Activated CD4-positive, alpha-beta memory T cell treated with anti-CD3 and anti-CD28 coated beads, Interleukin-2, amount 10 ng/mL, durations not matched to agents 7 days and 5 days (primary cell): ENCODE measurements at regions not wholly inside any gene's neighbourhood (a gene's known extent, or its start where the extent isn't known, plus 50 kb on each side); places are given as distances from the start of the nearest gene placed in this dataset.

Experiments used
- CTCF ChIA-PET: fragments of 350-600 bp; sonication (Branson Sonifier 250); formaldehyde crosslinking; loops from one replicate; lab custom pipeline; 2021; ENCODE audit warnings: antibody characterized with exemption, inconsistent platforms; lab: Charles Lee
- POLR2A ChIA-PET: fragments of 350-600 bp; sonication (Branson Sonifier 250); formaldehyde crosslinking; loops from one replicate; lab custom pipeline; 2021; ENCODE audit warnings: antibody characterized with exemption; lab: Charles Lee
- DNase-seq: peaks from one replicate; pipeline ENCODE4 v3.0.0-alpha.2; 2020
- H3K27ac Mint-ChIP-seq: one replicate; pipeline ENCODE4 v1.8.0; 2021; ENCODE audit warnings: mild to moderate bottlenecking, mixed read lengths
- H3K27me3 Mint-ChIP-seq: one replicate; pipeline ENCODE4 v1.8.0; 2021; ENCODE audit warnings: mixed read lengths
- H3K36me3 Mint-ChIP-seq: one replicate; pipeline ENCODE4 v1.8.0; 2021; ENCODE audit warnings: low read depth, mixed read lengths
- H3K4me1 Mint-ChIP-seq: one replicate; pipeline ENCODE4 v1.8.0; 2021; ENCODE audit warnings: mixed read lengths
- H3K4me3 Mint-ChIP-seq: one replicate; pipeline ENCODE4 v1.8.0; 2021; ENCODE audit warnings: mild to moderate bottlenecking, mixed read lengths
- H3K9me3 Mint-ChIP-seq: one replicate; pipeline ENCODE4 v1.8.0; 2021; ENCODE audit warnings: mixed read lengths

GRCh38 chr11:116403794-116404461 lies 368.9 kb downstream of the BUD13 start:
- Mint-ChIP-seq H3K27ac (no peak overlapping the region), H3K4me1 (no peaks in the 10 kb centered on the region), H3K36me3 (no peaks in the 10 kb centered on the region), H3K9me3 (no peaks in the 10 kb centered on the region), H3K4me3 (no peak overlapping the region), H3K27me3 (no peaks in the 10 kb centered on the region)
- ChIA-PET POLR2A (no interaction called here), CTCF (interaction anchor here (0.6 kb wide), 1 partner anchor 9 kb away, joined by 3 read pairs; no protein-coding TSS in a partner anchor)
- no peak for DNase-seq

- Mint-ChIP-seq H3K36me3 (no peaks in the 10 kb centered on the region), H3K9me3 (no peaks in the 10 kb centered on the region), H3K27me3 (no peaks in the 10 kb centered on the region), H3K27ac (no peak overlapping the region), H3K4me3 (no peak overlapping the region), H3K4me1 (no peaks in the 10 kb centered on the region)
- POLR2A ChIA-PET, result interaction anchor here (1.0 kb wide), 1 partner anchor 12 kb away, joined by 3 read pairs; no protein-coding TSS in a partner anchor
- CTCF ChIA-PET, result no interaction called here
- DNase-seq, result no peak
Observed at GRCh38 chr11:116400081-116400480, 372.7 kb downstream of the BUD13 start.

DNA sequence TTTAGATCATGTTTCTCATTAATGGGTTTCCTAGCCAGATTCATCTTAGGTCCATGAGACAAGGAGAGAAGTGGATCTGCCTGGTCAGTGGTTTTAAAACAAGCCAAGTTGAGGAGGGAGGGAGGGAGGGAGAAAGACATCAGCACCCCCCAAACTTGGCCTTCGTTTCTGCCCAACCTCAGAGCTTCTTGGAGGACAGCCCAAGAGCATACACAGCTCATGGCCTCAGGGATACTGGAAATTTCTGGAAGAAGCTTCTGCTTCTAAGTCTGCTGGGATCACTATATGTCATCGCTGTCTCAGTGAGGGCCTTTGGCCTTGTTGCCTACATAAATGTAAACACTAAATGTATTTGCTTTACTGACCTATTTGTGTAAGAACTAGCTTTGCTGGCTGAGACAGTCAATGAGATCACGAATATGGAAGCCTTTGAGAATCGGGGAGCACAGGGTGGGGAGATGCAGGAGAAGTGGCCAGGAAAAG lies 375.1 kb downstream of the BUD13 start:
- no peak for DNase-seq
- Mint-ChIP-seq H3K27me3 (no peaks in the 10 kb centered on the region), H3K27ac (no peak overlapping the region), H3K9me3 (no peaks in the 10 kb centered on the region), H3K4me1 (no peaks in the 10 kb centered on the region), H3K36me3 (no peaks in the 10 kb centered on the region), H3K4me3 (no peak overlapping the region)
- POLR2A ChIA-PET, result no interaction called here
- CTCF ChIA-PET, result no interaction called here

GRCh38 chr11:116396331-116396730 lies 376.5 kb downstream of the BUD13 start:
- POLR2A ChIA-PET, result no interaction called here

GRCh38 chr11:116394022-116394421 lies 378.8 kb downstream of the BUD13 start:
- no peak overlapping the region for H3K27ac Mint-ChIP-seq
- ChIA-PET CTCF (no interaction called here), POLR2A (no interaction called here)
- H3K4me1 Mint-ChIP-seq, result no peaks in the 10 kb centered on the region
- no peaks in the 10 kb centered on the region for H3K27me3 Mint-ChIP-seq
- no peaks in the 10 kb centered on the region for H3K9me3 Mint-ChIP-seq
- H3K36me3 Mint-ChIP-seq, result no peaks in the 10 kb centered on the region
- DNase-seq, result no peak
- H3K4me3 Mint-ChIP-seq, result no peak overlapping the region

More at GRCh38 chr11:116396331-116396730, 376.5 kb downstream of the BUD13 start:
- H3K4me1 Mint-ChIP-seq, result no peaks in the 10 kb centered on the region
- no peak overlapping the region for H3K27ac Mint-ChIP-seq
- no peak for DNase-seq
- H3K9me3 Mint-ChIP-seq, result no peaks in the 10 kb centered on the region
- CTCF ChIA-PET, result interaction anchor here (0.8 kb wide), 1 partner anchor 103 kb away, joined by 3 read pairs; no protein-coding TSS in a partner anchor
- H3K4me3 Mint-ChIP-seq, result no peak overlapping the region
- no peaks in the 10 kb centered on the region for H3K36me3 Mint-ChIP-seq
- H3K27me3 Mint-ChIP-seq, result no peaks in the 10 kb centered on the region

DNA sequence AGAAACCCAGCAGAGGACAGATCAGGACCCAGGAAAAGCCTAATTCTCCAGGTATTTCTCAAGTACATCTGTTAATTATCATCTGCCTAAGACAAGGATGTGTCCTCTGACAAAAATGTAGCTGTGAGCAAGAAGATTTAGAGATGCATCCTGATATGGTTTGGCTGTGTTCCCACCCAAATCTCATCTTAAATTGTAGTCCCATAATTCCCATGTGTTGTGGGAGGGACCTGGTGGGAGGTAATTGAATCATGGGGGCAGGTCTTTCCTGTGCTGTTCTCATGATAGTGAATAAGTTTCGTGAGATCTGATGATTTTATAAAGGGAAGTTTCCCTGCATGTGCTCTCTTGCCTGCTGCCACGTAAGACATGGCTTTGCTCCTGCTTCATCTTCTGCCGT lies 381.8 kb downstream of the BUD13 start:
- Mint-ChIP-seq H3K9me3 (no peaks in the 10 kb centered on the region), H3K27ac (no peak overlapping the region), H3K27me3 (no peaks in the 10 kb centered on the region), H3K4me1 (no peaks in the 10 kb centered on the region), H3K4me3 (no peak overlapping the region), H3K36me3 (no peaks in the 10 kb centered on the region)
- ChIA-PET POLR2A (no interaction called here), CTCF (no interaction called here)
- DNase-seq, result no peak

DNA sequence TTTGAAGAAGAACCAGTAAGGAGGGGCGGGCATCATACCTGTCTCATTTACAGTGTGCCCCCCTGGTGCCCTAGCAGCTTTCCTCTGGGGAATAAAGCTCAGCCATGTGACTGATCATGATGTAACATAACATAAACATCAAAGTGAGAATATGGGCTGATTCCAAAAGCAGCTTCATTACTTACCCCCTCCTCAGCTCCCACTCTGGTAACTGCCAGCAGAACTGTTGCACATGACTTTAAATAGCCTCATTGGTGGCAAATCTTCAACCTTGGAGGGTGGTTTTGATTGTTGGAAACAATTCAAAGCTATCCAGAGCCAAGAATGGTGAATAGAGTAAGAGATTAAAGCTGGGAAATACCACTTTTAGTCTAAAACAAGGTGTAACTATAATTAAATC lies 384.6 kb downstream of the BUD13 start:
- ChIA-PET POLR2A (interaction anchor here (1.0 kb wide), 1 partner anchor 11 kb away, joined by 3 read pairs; no protein-coding TSS in a partner anchor), CTCF (no interaction called here)
- no peaks in the 10 kb centered on the region for H3K9me3 Mint-ChIP-seq
- no peaks in the 10 kb centered on the region for H3K4me1 Mint-ChIP-seq
- no peak overlapping the region for H3K27ac Mint-ChIP-seq
- H3K27me3 Mint-ChIP-seq, result no peaks in the 10 kb centered on the region
- H3K36me3 Mint-ChIP-seq, result no peaks in the 10 kb centered on the region
- DNase-seq, result no peak
- no peak overlapping the region for H3K4me3 Mint-ChIP-seq

DNA sequence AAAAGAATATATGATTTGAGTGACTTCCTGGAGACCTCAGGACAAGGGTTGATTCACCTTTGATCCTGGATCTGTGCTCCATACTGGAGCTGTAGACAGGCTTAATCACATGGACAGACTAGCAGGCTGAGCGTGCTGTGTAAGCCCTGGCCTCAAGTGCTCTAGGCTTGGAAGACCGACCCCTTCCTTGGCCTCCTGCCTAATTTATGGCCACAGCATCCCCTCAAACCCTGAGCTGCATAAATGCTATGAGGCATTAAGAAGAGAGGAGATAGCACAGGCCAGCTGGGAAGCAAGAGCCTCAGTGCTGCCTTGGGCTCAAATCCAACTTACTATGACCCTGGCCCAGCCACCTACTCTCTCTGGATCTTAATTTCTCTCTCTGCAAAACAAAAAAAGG lies 385.1 kb downstream of the BUD13 start:
- no peak overlapping the region for H3K4me3 Mint-ChIP-seq
- H3K36me3 Mint-ChIP-seq, result no peaks in the 10 kb centered on the region
- no peak for DNase-seq
- no peaks in the 10 kb centered on the region for H3K27me3 Mint-ChIP-seq
- CTCF ChIA-PET, result no interaction called here
- H3K4me1 Mint-ChIP-seq, result no peaks in the 10 kb centered on the region
- POLR2A ChIA-PET, result interaction anchor here (1.0 kb wide), 1 partner anchor 12 kb away, joined by 3 read pairs; no protein-coding TSS in a partner anchor
- no peaks in the 10 kb centered on the region for H3K9me3 Mint-ChIP-seq
- no peak overlapping the region for H3K27ac Mint-ChIP-seq

DNA sequence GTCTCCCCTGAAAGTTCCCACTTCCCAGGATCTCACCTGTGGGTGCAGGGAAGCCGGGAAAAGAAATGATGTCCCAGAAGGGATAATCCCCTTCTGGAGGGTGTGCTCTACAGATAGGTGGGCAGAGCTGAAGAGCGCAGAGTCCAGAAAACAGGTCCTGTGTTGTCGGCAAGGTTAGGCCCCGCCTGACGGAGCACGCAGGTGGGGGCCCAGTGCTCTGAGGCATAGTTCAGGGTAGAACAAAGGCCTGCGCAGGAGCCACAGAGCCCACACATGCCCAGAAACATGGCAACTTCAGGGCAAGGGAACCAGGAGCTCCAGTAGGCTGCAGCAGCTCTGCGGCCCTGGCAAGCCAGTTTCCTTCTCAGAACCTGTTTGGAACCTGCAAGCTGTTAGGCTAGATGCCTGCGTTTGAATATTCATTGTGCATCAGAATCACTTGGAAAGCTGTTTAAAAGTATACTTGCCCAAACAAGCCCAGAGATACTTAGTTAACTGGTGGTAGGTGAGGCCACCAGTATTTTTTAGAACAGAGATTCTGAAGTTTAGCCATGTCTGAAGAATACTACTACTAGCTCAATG lies 386.6 kb downstream of the BUD13 start:
- Mint-ChIP-seq H3K36me3 (no peaks in the 10 kb centered on the region), H3K4me1 (no peaks in the 10 kb centered on the region), H3K4me3 (no peak overlapping the region), H3K9me3 (no peaks in the 10 kb centered on the region), H3K27ac (no peak overlapping the region), H3K27me3 (no peaks in the 10 kb centered on the region)
- POLR2A ChIA-PET, result no interaction called here
- CTCF ChIA-PET, result no interaction called here
- no peak for DNase-seq

DNA sequence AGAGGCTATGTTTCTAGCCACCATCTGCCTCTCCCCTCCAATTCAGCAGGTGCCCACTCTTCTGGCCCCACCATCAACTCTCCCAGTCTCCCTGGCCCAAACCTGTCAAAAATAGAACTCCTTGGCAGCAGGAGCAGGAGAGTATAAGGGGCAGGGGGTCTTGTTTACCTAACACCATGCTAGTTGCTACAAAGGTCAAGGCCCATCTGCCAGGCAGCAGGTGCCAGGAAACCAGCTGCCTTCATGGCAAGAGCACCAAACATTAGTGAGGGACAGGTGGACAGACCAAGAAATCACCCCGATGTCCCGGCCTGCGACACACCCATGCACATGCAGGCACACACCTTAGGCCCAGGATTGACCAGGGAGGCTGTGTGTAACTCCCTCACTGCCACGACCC lies 387.9 kb downstream of the BUD13 start:
- Mint-ChIP-seq H3K27me3 (no peaks in the 10 kb centered on the region), H3K27ac (no peak overlapping the region), H3K9me3 (no peaks in the 10 kb centered on the region), H3K4me3 (no peak overlapping the region), H3K4me1 (no peaks in the 10 kb centered on the region), H3K36me3 (no peaks in the 10 kb centered on the region)
- POLR2A ChIA-PET, result no interaction called here
- CTCF ChIA-PET, result no interaction called here
- DNase-seq, result no peak

GRCh38 chr11:116384407-116384806 lies 388.4 kb downstream of the BUD13 start:
- DNase-seq, result no peak
- Mint-ChIP-seq H3K9me3 (no peaks in the 10 kb centered on the region), H3K36me3 (no peaks in the 10 kb centered on the region), H3K4me3 (no peak overlapping the region), H3K27me3 (no peaks in the 10 kb centered on the region), H3K27ac (no peak overlapping the region), H3K4me1 (no peaks in the 10 kb centered on the region)
- ChIA-PET CTCF (no interaction called here), POLR2A (no interaction called here)

GRCh38 chr11:116379185-116379828 lies 393.5 kb downstream of the BUD13 start:
- no peaks in the 10 kb centered on the region for H3K27me3 Mint-ChIP-seq
- ChIA-PET POLR2A (no interaction called here), CTCF (no interaction called here)
- no peak overlapping the region for H3K27ac Mint-ChIP-seq
- no peak overlapping the region for H3K4me3 Mint-ChIP-seq
- H3K36me3 Mint-ChIP-seq, result no peaks in the 10 kb centered on the region
- peak; percentile 18 for DNase-seq
- H3K9me3 Mint-ChIP-seq, result no peaks in the 10 kb centered on the region
- H3K4me1 Mint-ChIP-seq, result no peaks in the 10 kb centered on the region

GRCh38 chr11:116376547-116376946 lies 396.2 kb downstream of the BUD13 start:
- H3K4me1 Mint-ChIP-seq, result no peaks in the 10 kb centered on the region
- ChIA-PET CTCF (no interaction called here), POLR2A (no interaction called here)
- no peak overlapping the region for H3K27ac Mint-ChIP-seq
- no peaks in the 10 kb centered on the region for H3K36me3 Mint-ChIP-seq
- H3K9me3 Mint-ChIP-seq, result no peaks in the 10 kb centered on the region
- DNase-seq, result no peak
- H3K4me3 Mint-ChIP-seq, result no peak overlapping the region
- no peaks in the 10 kb centered on the region for H3K27me3 Mint-ChIP-seq
